BLaER1 (cell line): ENCODE measurements at regions not wholly inside any gene's neighbourhood (a gene's known extent, or its start where the extent isn't known, plus 50 kb on each side); places are given as distances from the start of the nearest gene placed in this dataset.
"Not testable (repeated sequence)": the region's sequence is repeated elsewhere in the genome, so short reads cannot be mapped to it uniquely, and the experiment has no call there.

ENCODE experiments used
- H3K27ac ChIP-seq: shearing (Covaris generic); formaldehyde crosslinking; 2 replicates; pipeline ENCODE4 v1.8.1; 2022
- H3K27me3 ChIP-seq: shearing (Covaris generic); formaldehyde crosslinking; 2 replicates; pipeline ENCODE4 v1.8.1; 2022
- H3K36me3 ChIP-seq: shearing (Covaris generic); formaldehyde crosslinking; 2 replicates; pipeline ENCODE4 v1.8.1; 2022
- H3K4me1 ChIP-seq: shearing (Covaris generic); formaldehyde crosslinking; 2 replicates; pipeline ENCODE4 v1.8.1; 2022
- H3K4me2 ChIP-seq: shearing (Covaris generic); formaldehyde crosslinking; 2 replicates; pipeline ENCODE4 v1.8.1; 2022
- H3K4me3 ChIP-seq: shearing (Covaris generic); formaldehyde crosslinking; 2 replicates; pipeline ENCODE4 v1.8.1; 2022
- H3K9ac ChIP-seq: shearing (Covaris generic); formaldehyde crosslinking; 2 replicates; pipeline ENCODE4 v1.8.1; 2022
- H3K9me3 ChIP-seq: shearing (Covaris generic); formaldehyde crosslinking; 2 replicates; pipeline ENCODE4 v1.8.1; 2022
- H4K20me1 ChIP-seq: shearing (Covaris generic); formaldehyde crosslinking; 2 replicates; pipeline ENCODE4 v1.8.1; 2022
- Cebpa-rat ChIP-seq: shearing (Covaris generic); IDR thresholded peaks from 2 replicates; pipeline ENCODE4 v1.8.1; 2022

DNA sequence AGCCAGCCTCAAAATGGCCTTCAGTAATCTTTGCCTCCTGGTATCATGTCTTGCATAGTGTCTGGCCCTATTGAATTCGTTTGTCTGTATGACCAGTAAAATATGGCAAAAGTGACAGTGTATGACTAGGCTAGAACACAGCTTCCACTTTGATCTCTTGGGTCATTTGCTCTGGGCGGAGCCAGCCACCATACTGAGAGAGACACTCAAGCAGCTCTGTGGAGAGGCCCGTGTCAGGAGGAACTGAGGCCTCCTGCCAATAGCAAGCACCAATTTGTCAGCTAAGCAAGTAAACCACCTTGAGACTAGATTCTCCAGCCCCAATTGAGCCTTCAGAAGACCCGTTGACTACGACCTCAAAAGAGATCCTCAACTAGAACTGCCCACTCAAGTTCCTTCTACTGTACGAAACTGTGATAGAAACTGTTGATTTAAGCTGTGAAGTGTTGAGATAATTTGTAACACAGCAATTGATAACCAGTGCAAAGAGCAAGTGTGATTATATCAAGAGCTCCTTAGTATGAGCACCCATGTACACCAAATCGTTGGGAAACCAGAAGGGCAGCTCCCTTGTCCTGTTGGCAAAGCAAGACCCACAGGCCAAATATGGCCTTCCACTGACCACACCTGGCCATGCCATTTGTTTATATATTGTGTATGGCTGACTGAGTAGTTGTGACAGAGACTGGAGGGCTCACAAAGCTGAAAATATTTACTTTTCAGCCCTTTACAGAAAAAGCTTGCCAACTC is 52.7 kb upstream of the SERBP1 start:
- H3K4me2 ChIP-seq: no peak overlapping the region
- no peaks in the 10 kb centered on the region for H3K4me1 ChIP-seq
- no peak for TF ChIP-seq Cebpa-rat

DNA sequence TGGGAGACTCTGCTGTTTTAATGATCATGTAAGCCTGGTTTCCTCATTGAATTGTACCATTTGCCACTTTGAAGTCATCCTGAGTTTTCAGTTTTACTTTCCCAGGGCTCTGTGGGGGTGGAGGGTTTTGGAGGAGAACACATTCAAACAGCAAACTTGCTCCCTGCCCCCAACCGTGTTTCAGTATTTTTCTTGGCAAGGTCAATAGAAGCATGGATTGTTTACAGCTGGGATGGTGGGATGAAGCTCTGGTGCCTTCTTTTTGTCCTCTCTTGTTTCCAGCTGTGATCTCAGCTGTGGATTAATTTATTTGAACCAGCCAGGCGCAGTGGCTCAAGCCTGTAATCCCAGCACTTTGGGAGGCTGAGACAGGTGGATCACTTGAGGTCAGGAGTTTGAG is 54.3 kb upstream of the SERBP1 start:
- no peak overlapping the region for H3K27ac ChIP-seq
- H4K20me1 ChIP-seq: no peaks in the 10 kb centered on the region
- no peak overlapping the region for H3K4me2 ChIP-seq
- no peaks in the 10 kb centered on the region for H3K27me3 ChIP-seq
- H3K36me3 ChIP-seq: no peaks in the 10 kb centered on the region
- no peak overlapping the region for H3K4me3 ChIP-seq
- no peak overlapping the region for H3K9ac ChIP-seq
- no peak for TF ChIP-seq Cebpa-rat
- H3K9me3 ChIP-seq: no peaks in the 10 kb centered on the region
- no peaks in the 10 kb centered on the region for H3K4me1 ChIP-seq

More for the DNA sequence above, 52.7 kb upstream of the SERBP1 start:
- H4K20me1 ChIP-seq: no peaks in the 10 kb centered on the region
- H3K9me3 ChIP-seq: no peaks in the 10 kb centered on the region
- H3K27me3 ChIP-seq: no peaks in the 10 kb centered on the region
- no peak overlapping the region for H3K27ac ChIP-seq
- no peaks in the 10 kb centered on the region for H3K36me3 ChIP-seq
- no peak overlapping the region for H3K9ac ChIP-seq
- H3K4me3 ChIP-seq: no peak overlapping the region

DNA sequence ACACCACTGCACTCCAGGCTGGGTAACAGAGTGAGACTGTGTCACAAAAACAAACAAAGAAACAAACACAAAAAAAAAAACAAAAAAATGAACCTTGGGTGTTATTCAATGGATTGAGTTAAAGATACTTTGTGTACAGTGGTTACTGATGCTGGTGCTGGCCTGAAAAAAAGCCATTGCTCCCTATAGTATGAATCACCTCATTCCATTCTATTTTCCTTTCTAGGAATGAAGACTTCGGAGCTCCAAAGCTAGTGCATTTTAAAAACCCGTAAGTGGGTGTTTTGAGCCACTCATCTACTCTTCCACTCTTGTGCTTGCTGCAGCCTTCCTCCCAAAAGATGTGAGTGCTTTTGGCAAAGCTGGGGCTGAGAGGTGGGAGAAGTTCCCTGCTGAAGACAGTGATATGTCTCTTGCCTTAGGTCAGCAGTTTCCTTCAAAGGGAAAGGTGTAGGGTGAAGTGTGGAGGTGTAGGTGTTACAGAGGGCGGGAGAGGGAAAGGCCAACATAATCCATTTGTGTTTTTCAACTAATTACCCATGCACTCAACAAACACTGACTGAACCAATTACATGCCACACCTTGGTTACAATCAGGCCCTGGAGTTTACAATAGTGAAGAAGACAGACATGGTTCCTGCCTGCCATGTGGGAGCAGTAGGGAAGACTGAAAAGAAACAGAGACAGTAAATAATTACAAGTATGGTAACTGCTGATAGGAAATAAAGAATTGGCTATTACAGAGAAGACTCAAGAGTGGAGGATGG is 55.0 kb upstream of the SERBP1 start:
- TF ChIP-seq Cebpa-rat: no peak
- Histone ChIP-seq H3K4me3 (no peak overlapping the region), H3K4me1 (no peaks in the 10 kb centered on the region)

DNA sequence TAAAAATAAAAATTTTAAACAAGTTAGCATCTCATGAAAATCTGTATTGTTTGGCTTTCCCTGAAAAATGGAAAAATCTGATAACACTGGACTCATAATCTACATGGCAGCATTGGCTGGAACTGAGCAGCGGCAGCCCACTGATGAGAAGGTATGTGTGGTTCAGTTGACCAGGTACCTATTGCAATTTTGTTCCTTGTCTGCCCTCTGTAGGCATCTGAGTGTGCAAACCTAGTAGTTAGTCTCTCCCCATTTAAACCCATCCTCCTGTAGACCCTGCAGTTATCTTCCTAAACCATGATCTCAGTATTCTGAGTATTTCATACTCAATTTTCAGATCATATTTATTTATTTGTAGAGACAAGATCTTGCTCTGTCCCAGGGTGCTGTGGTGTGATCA is 59.4 kb upstream of the SERBP1 start:
- no peak overlapping the region for H3K27ac ChIP-seq
- H3K4me2 ChIP-seq: no peak overlapping the region
- H3K9me3 ChIP-seq: no peaks in the 10 kb centered on the region
- no peaks in the 10 kb centered on the region for H4K20me1 ChIP-seq
- no peak overlapping the region for H3K9ac ChIP-seq
- TF ChIP-seq Cebpa-rat: no peak
- H3K4me3 ChIP-seq: no peak overlapping the region
- H3K36me3 ChIP-seq: no peaks in the 10 kb centered on the region
- no peaks in the 10 kb centered on the region for H3K27me3 ChIP-seq
- H3K4me1 ChIP-seq: no peaks in the 10 kb centered on the region

More for the DNA sequence above, 55.0 kb upstream of the SERBP1 start:
- Histone ChIP-seq H3K9me3 (no peaks in the 10 kb centered on the region), H3K27me3 (no peaks in the 10 kb centered on the region), H3K9ac (no peak overlapping the region), H3K4me2 (no peak overlapping the region), H3K36me3 (no peaks in the 10 kb centered on the region), H4K20me1 (no peaks in the 10 kb centered on the region), H3K27ac (no peak overlapping the region)

DNA sequence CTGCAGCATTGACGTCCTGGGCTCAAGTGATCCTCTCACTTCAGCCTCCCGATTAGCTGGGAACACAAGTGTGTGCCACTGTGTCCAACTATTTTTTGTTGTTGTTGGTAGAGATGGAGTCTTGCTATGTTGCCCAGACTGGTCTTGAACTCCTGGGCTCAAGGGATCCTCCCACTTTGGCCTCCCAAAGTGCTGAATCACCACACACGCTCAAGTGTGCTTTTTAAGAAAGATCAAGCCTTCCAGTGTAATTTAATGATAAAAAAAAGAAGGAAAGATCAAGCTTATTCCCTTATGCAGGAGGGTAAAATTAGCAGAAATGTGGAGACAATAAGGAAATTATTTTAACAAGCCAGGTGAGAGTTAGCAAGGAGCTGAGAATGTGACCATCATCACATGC is 61.1 kb upstream of the SERBP1 start:
- Histone ChIP-seq H3K27me3 (no peaks in the 10 kb centered on the region), H3K4me3 (no peak overlapping the region)
- no peak for TF ChIP-seq Cebpa-rat

DNA sequence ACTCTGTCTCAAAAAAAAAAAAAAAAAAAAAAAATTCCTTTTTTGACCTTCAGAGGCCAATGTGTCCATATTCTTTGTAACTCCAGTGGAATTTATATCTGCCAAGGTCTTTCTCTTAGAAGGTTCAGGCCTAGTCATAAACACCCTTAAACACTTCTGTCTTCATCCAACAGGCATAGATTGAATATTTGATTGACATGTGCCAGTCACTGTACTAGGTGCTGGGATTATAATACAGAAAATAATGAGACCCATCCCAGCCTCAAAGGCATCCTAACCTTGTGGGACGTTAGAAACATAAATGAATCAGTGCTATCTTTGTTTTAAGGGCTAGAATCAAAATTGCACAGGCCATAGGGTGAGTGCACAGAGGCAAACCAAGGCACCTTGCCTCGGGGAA is 62.9 kb upstream of the SERBP1 start:
- TF ChIP-seq Cebpa-rat: no peak
- Histone ChIP-seq H3K36me3 (no peaks in the 10 kb centered on the region), H3K4me1 (peaks cover 7% of the 10 kb centered on the region; the same call in 1 of the 2 replicates), H3K27ac (no peak overlapping the region), H3K27me3 (no peaks in the 10 kb centered on the region), H3K9ac (no peak overlapping the region), H3K9me3 (no peaks in the 10 kb centered on the region), H4K20me1 (no peaks in the 10 kb centered on the region), H3K4me3 (no peak overlapping the region), H3K4me2 (no peak overlapping the region)

More for the DNA sequence above, 61.1 kb upstream of the SERBP1 start:
- no peak overlapping the region for H3K27ac ChIP-seq
- H3K9ac ChIP-seq: no peak overlapping the region
- no peak overlapping the region for H3K4me2 ChIP-seq
- H3K36me3 ChIP-seq: no peaks in the 10 kb centered on the region
- no peaks in the 10 kb centered on the region for H4K20me1 ChIP-seq
- peaks cover 3% of the 10 kb centered on the region; the same call in 1 of the 2 replicates for H3K4me1 ChIP-seq
- no peaks in the 10 kb centered on the region for H3K9me3 ChIP-seq

DNA sequence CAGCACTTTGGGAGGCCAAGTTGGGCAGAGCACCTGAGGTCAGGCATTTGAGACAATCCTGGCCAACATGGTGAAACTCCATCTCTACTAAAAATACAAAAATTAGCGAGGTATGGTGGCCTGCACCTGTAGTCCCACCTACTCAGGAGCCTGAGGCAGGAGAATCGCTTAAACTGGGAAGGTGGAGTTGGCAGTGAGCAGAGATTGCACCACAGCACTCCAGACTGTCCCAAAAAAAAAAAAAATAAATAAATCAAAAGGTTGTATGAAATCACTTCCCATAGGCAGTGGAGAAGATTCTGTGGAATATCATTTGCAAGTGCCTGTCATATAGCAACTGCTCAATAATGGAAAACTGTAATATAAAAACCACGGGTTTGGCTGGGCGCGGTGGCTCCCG is 65.1 kb upstream of the SERBP1 start:
- Histone ChIP-seq H3K27me3 (no peaks in the 10 kb centered on the region), H3K4me3 (no peak overlapping the region), H3K36me3 (no peaks in the 10 kb centered on the region), H3K9ac (no peak overlapping the region), H4K20me1 (no peaks in the 10 kb centered on the region), H3K9me3 (no peaks in the 10 kb centered on the region), H3K4me2 (no peak overlapping the region), H3K4me1 (peaks cover 7% of the 10 kb centered on the region; the same call in 1 of the 2 replicates), H3K27ac (no peak overlapping the region)
- TF ChIP-seq Cebpa-rat: no peak

DNA sequence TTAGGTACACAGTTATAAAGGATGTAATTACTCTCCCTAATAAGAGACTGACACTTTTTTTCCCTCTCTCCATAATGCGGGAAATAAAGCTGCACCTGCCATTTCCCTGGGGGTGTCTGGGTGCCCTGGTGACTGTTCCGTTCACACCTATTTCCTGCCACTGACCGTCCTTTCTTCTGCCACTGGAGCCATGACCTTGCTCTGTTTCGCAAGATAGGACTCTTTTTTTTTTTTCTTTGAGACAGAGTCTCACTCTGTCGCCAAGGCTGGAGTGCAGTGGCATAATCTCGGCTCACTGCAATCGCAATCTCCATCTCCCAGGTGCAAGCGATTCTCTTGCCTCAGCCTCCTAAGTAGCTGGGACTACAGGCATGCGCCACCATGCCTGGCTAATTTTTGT is 66.1 kb upstream of the SERBP1 start:
- H3K27ac ChIP-seq: no peak overlapping the region
- no peak overlapping the region for H3K9ac ChIP-seq
- 0 out of 2 replicates have a peak overlapping the region, but pooled peaks have one; percentile 32 for H3K4me2 ChIP-seq
- H3K4me1 ChIP-seq: peaks cover 7% of the 10 kb centered on the region; the same call in 1 of the 2 replicates
- no peaks in the 10 kb centered on the region for H3K9me3 ChIP-seq
- no peak for TF ChIP-seq Cebpa-rat
- H3K27me3 ChIP-seq: no peaks in the 10 kb centered on the region
- H4K20me1 ChIP-seq: no peaks in the 10 kb centered on the region
- H3K36me3 ChIP-seq: no peaks in the 10 kb centered on the region
- H3K4me3 ChIP-seq: no peak overlapping the region

DNA sequence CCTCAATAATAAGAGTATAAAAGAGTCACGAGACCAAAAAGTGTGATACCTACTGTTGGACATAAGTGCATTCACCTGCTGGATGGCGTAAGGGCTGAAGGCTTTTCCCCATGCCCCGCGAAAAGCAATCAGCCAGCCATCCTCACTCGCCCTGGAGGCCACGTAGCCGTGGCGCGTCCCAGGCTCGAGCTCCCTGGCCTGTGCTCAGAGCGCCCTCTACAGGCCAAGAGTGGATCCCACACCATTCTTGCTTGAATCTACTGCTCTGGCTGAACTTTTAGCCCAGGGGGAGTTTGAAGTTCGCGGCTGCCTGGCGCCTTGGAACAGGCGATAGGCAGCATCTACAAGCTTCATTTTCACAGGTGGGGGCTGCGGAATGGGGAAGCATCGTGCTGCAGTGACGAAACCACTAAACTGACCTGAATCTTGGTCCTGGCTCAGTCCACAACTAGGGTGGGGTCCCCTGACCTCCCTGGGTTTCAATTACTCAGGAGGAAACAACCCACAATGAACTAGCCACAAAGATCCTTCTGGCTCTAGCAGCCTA is 70.3 kb upstream of the SERBP1 start:
- Histone ChIP-seq H3K4me3 (no peak overlapping the region), H3K4me2 (peak overlapping the region; percentile 63)
- TF ChIP-seq Cebpa-rat: no peak

DNA sequence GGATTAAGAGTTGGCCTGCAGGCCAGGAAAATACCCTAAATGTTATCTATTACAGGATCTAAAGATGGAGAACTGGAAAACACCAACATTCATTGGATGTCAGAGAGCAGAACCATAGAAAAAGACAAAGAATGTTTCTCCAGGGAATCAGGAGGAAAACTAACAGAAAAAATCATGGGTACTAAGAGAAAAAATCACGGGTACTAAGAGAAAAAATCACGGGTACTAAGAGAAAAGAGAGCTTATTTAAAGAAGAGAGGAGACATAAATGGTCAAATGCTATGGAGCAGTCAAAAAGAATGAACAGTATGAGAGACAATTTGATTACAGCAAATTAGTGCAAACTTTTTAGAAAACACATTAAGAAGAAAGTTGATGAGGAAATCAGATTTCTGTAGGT is 73.8 kb upstream of the SERBP1 start:
- Histone ChIP-seq H3K9me3 (peaks cover 4% of the 10 kb centered on the region), H3K4me3 (no peak overlapping the region), H3K36me3 (no peaks in the 10 kb centered on the region), H4K20me1 (no peaks in the 10 kb centered on the region), H3K27ac (no peak overlapping the region), H3K9ac (no peak overlapping the region), H3K4me1 (no peaks in the 10 kb centered on the region), H3K4me2 (no peak overlapping the region), H3K27me3 (no peaks in the 10 kb centered on the region)
- TF ChIP-seq Cebpa-rat: no peak

More for the DNA sequence above, 70.3 kb upstream of the SERBP1 start:
- H4K20me1 ChIP-seq: no peaks in the 10 kb centered on the region
- no peaks in the 10 kb centered on the region for H3K27me3 ChIP-seq
- peak overlapping the region; percentile 48 for H3K9ac ChIP-seq
- no peaks in the 10 kb centered on the region for H3K36me3 ChIP-seq
- H3K4me1 ChIP-seq: peaks cover 7% of the 10 kb centered on the region; the same call in 1 of the 2 replicates
- H3K9me3 ChIP-seq: no peaks in the 10 kb centered on the region
- H3K27ac ChIP-seq: no peak overlapping the region

DNA sequence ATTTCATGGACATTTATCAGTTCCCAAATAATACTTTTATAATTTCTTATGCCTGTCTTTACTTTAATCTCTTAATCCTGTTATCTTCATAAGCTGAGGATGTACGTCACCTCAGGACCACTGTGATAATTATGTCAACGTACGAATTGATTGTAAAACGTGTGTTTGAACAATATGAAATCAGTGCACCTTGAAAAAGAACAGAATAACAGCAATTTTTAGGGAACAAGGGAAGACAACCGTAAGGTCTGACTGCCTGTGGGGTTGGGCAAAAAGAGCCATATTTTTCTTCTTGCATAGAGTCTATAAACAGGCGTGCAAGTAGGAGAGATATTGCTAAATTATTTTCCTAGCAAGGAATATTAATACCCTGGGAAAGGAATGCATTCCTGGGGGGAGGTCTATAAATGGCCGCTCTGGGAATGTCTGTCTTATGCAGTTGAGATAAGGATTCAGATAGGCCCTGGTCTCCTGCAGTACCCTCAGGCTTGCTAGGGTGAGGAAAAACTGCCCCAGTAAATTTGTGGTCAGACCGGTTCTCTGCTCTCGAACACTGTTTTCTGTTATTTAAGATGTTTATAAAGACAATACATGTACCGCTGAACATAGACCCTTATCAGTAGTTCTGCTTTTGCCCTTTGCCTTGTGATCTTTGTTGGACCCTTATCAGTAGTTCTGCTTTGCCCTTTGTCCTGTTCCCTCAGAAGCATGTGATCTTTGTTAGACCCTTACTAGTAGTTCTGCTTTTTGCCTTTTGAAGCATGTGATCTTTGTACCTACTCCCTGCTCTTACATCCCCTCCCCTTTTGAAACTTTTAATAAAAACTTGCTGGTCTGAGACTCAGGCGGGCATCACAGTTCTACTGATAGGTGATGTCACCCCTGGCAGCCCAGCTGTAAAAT is 83.4 kb upstream of the SERBP1 start:
- H3K4me3 ChIP-seq, H3K4me1 ChIP-seq, H4K20me1 ChIP-seq, H3K9ac ChIP-seq, H3K36me3 ChIP-seq, H3K27me3 ChIP-seq, H3K4me2 ChIP-seq, H3K27ac ChIP-seq: not testable (repeated sequence)
- peaks cover 38% of the 10 kb centered on the region for H3K9me3 ChIP-seq
